HT-29 (cell line): ENCODE measurements at regions not wholly inside any gene's neighbourhood (a gene's known extent, or its start where the extent isn't known, plus 50 kb on each side); places are given as distances from the start of the nearest gene placed in this dataset.

Experiments
- DNase-seq: peaks from one replicate; pipeline ENCODE4 v3.0.0-alpha.2; 2015; ENCODE audit warnings: low spot score

- peak; percentile 49 for DNase-seq
Observed at GRCh38 chr1:82227306-82228095, 426.8 kb downstream of the ADGRL2 start.

- no peak for DNase-seq
Observed at GRCh38 chr1:82226186-82226505, 425.4 kb downstream of the ADGRL2 start.

GRCh38 chr1:82225421-82226185 lies 424.9 kb downstream of the ADGRL2 start:
- peak; percentile 50 for DNase-seq

- DNase-seq: no peak
Observed at GRCh38 chr1:82223091-82223490, 422.4 kb downstream of the ADGRL2 start.

GRCh38 chr1:82221721-82222120 lies 421.0 kb downstream of the ADGRL2 start:
- DNase-seq: no peak

GRCh38 chr1:82220754-82221153 lies 420.0 kb downstream of the ADGRL2 start:
- DNase-seq: no peak

GRCh38 chr1:82219841-82220240 lies 419.1 kb downstream of the ADGRL2 start:
- no peak for DNase-seq

- DNase-seq: no peak
Observed at GRCh38 chr1:82218846-82219245, 418.1 kb downstream of the ADGRL2 start.

GRCh38 chr1:82215853-82216175 lies 415.1 kb downstream of the ADGRL2 start:
- no peak for DNase-seq

GRCh38 chr1:82215056-82215852 lies 414.5 kb downstream of the ADGRL2 start:
- DNase-seq: no peak

GRCh38 chr1:82214606-82215005 lies 413.9 kb downstream of the ADGRL2 start:
- no peak for DNase-seq

GRCh38 chr1:82197606-82198005 lies 396.9 kb downstream of the ADGRL2 start:
- DNase-seq: no peak

GRCh38 chr1:82195245-82195644 lies 394.5 kb downstream of the ADGRL2 start:
- no peak for DNase-seq

GRCh38 chr1:82185084-82185483 lies 384.4 kb downstream of the ADGRL2 start:
- no peak for DNase-seq

GRCh38 chr1:82181846-82182245 lies 381.1 kb downstream of the ADGRL2 start:
- no peak for DNase-seq

- no peak for DNase-seq
Observed at GRCh38 chr1:82179131-82179530, 378.4 kb downstream of the ADGRL2 start.

GRCh38 chr1:82177192-82177591 lies 376.5 kb downstream of the ADGRL2 start:
- no peak for DNase-seq

- no peak for DNase-seq
Observed at GRCh38 chr1:82171955-82172354, 371.2 kb downstream of the ADGRL2 start.

- no peak for DNase-seq
Observed at GRCh38 chr1:82168482-82168881, 367.7 kb downstream of the ADGRL2 start.

GRCh38 chr1:82165304-82165703 lies 364.6 kb downstream of the ADGRL2 start:
- DNase-seq: no peak

GRCh38 chr1:82162486-82163420 lies 362.0 kb downstream of the ADGRL2 start:
- DNase-seq: peak; percentile 42
